HG03175 (cell line): ENCODE measurements at regions not wholly inside any gene's neighbourhood (a gene's known extent, or its start where the extent isn't known, plus 50 kb on each side); places are given as distances from the start of the nearest gene placed in this dataset.

Experiments
- ATAC-seq: cut with Tn5 transposase; IDR thresholded peaks from one replicate; pipeline ENCODE4 v1.9.1; 2021; ENCODE audit warnings: mild to moderate bottlenecking, moderate library complexity; ENCODE audit not compliant: unreplicated experiment

GRCh38 chr9:75607521-75607920 lies 283.0 kb upstream of the PCSK5 start:
- no peak for ATAC-seq

- ATAC-seq = no peak
Measured at GRCh38 chr9:75609401-75609800, 281.1 kb upstream of the PCSK5 start.

- ATAC-seq = no peak
Measured at GRCh38 chr9:75610246-75610645, 280.2 kb upstream of the PCSK5 start.

GRCh38 chr9:75612205-75612604 lies 278.3 kb upstream of the PCSK5 start:
- ATAC-seq = no peak

- no peak for ATAC-seq
Measured at GRCh38 chr9:75612754-75613153, 277.7 kb upstream of the PCSK5 start.

- ATAC-seq = no peak
Measured at GRCh38 chr9:75615284-75615683, 275.2 kb upstream of the PCSK5 start.

GRCh38 chr9:75616052-75616451 lies 274.4 kb upstream of the PCSK5 start:
- no peak for ATAC-seq

- ATAC-seq = no peak
Measured at GRCh38 chr9:75616841-75617566, 273.5 kb upstream of the PCSK5 start.

GRCh38 chr9:75623462-75623861 lies 267.0 kb upstream of the PCSK5 start:
- no peak for ATAC-seq

- ATAC-seq = no peak
Measured at GRCh38 chr9:75624998-75625397, 265.5 kb upstream of the PCSK5 start.

- no peak for ATAC-seq
Measured at GRCh38 chr9:75626860-75627259, 263.6 kb upstream of the PCSK5 start.

- no peak for ATAC-seq
Measured at GRCh38 chr9:75628952-75629351, 261.5 kb upstream of the PCSK5 start.

GRCh38 chr9:75633451-75634057 lies 256.9 kb upstream of the PCSK5 start:
- no peak for ATAC-seq

- ATAC-seq = no peak
Measured at GRCh38 chr9:75636427-75637045, 253.9 kb upstream of the PCSK5 start.

- no peak for ATAC-seq
Measured at GRCh38 chr9:75639971-75640610, 250.4 kb upstream of the PCSK5 start.

GRCh38 chr9:75642522-75642921 lies 248.0 kb upstream of the PCSK5 start:
- ATAC-seq = no peak

- no peak for ATAC-seq
Measured at GRCh38 chr9:75644649-75645048, 245.8 kb upstream of the PCSK5 start.

- ATAC-seq = no peak
Measured at GRCh38 chr9:75648034-75648433, 242.4 kb upstream of the PCSK5 start.

- ATAC-seq = no peak
Measured at GRCh38 chr9:75649060-75649459, 241.4 kb upstream of the PCSK5 start.

GRCh38 chr9:75651709-75652108 lies 238.8 kb upstream of the PCSK5 start:
- ATAC-seq = no peak

- no peak for ATAC-seq
Measured at GRCh38 chr9:75653335-75653734, 237.1 kb upstream of the PCSK5 start.

GRCh38 chr9:75653750-75654149 lies 236.7 kb upstream of the PCSK5 start:
- ATAC-seq = no peak
